HL-60 (cell line): ENCODE measurements at regions not wholly inside any gene's neighbourhood (a gene's known extent, or its start where the extent isn't known, plus 50 kb on each side); places are given as distances from the start of the nearest gene placed in this dataset.

ENCODE experiments used
- CTCF ChIP-seq: IDR thresholded peaks from one replicate; pipeline ENCODE4 v1.5.1; 2011; ENCODE audit warnings: low read length, control low read depth, inconsistent platforms; ENCODE audit not compliant: insufficient read depth
- POLR2AphosphoS5 ChIP-seq: IDR thresholded peaks from 2 replicates; pipeline ENCODE4 v1.6.1; 2012; ENCODE audit warnings: low read depth
- REST ChIP-seq: IDR thresholded peaks from 2 replicates; pipeline ENCODE4 v1.6.1; 2012; ENCODE audit warnings: low read depth; ENCODE audit not compliant: insufficient replicate concordance

- no peak for TF ChIP-seq CTCF
- no peak for TF ChIP-seq REST
- no peak for TF ChIP-seq POLR2AphosphoS5
Measured at GRCh38 chr3:144466540-144466939, 494.9 kb downstream of the DIPK2A start.
